Astrocyte (in vitro differentiated cells and primary cell): ENCODE measurements at regions not wholly inside any gene's neighbourhood (a gene's known extent, or its start where the extent isn't known, plus 50 kb on each side); places are given as distances from the start of the nearest gene placed in this dataset.

ENCODE experiments used
- EZH2 ChIP-seq: IDR thresholded peaks from 2 replicates; pipeline ENCODE4 v1.6.1; 2012; ENCODE audit warnings: mild to moderate bottlenecking, low read length, inconsistent platforms; ENCODE audit not compliant: insufficient read depth
- TF ChIP-seq, protein P1 (sequence below): IDR thresholded peaks from 2 replicates; pipeline ENCODE4 v1.5.1; 2011; ENCODE audit warnings: low read depth, mild to moderate bottlenecking, inconsistent platforms, low read length, moderate library complexity; ENCODE audit not compliant: insufficient read depth

GRCh38 chr12:115204957-115205754 lies 521.2 kb upstream of the TBX3 start:
- TF ChIP-seq, protein P1, sequence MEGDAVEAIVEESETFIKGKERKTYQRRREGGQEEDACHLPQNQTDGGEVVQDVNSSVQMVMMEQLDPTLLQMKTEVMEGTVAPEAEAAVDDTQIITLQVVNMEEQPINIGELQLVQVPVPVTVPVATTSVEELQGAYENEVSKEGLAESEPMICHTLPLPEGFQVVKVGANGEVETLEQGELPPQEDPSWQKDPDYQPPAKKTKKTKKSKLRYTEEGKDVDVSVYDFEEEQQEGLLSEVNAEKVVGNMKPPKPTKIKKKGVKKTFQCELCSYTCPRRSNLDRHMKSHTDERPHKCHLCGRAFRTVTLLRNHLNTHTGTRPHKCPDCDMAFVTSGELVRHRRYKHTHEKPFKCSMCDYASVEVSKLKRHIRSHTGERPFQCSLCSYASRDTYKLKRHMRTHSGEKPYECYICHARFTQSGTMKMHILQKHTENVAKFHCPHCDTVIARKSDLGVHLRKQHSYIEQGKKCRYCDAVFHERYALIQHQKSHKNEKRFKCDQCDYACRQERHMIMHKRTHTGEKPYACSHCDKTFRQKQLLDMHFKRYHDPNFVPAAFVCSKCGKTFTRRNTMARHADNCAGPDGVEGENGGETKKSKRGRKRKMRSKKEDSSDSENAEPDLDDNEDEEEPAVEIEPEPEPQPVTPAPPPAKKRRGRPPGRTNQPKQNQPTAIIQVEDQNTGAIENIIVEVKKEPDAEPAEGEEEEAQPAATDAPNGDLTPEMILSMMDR, result no peak
- TF ChIP-seq EZH2, result no peak
